ENCODE measurements at regions not wholly inside any gene's neighbourhood (a gene's known extent, or its start where the extent isn't known, plus 50 kb on each side); places are given as distances from the start of the nearest gene placed in this dataset.

GRCh38 chr13:87003265-87003664 is 667.9 kb upstream of the SLITRK5 start:
- TF ChIP-seq GATA2 (IDR thresholded peaks at IDR 0.05; ENCODE audit: low read depth, low read length) (no peak), GATA3 (IDR thresholded peaks at IDR 0.05; ENCODE audit: low read depth, low read length) (no peak)
